Muscle layer of duodenum (tissue), 2 donors: ENCODE measurements at regions not wholly inside any gene's neighbourhood (a gene's known extent, or its start where the extent isn't known, plus 50 kb on each side); places are given as distances from the start of the nearest gene placed in this dataset.

Experiments
- H3K27ac ChIP-seq: one replicate; pipeline ENCODE4 v1.7.0; 2013; ENCODE audit warnings: mild to moderate bottlenecking, low read length
- H3K27me3 ChIP-seq: one replicate; pipeline ENCODE4 v1.7.0; 2013; ENCODE audit warnings: low read depth, mild to moderate bottlenecking, control low read depth, low read length
- H3K36me3 ChIP-seq, 2 donors: one replicate each; pipeline ENCODE4 v1.7.0; 2013; ENCODE audit warnings: low read length in 2 of 2, control low read depth in 1 of 2, mild to moderate bottlenecking in 1 of 2; ENCODE audit not compliant: insufficient read depth in 2 of 2, control insufficient read depth in 1 of 2
- H3K4me1 ChIP-seq, 2 donors: one replicate each; pipeline ENCODE4 v1.7.0; 2013; ENCODE audit warnings: low read length in 2 of 2, mild to moderate bottlenecking in 2 of 2, control low read depth in 1 of 2, moderate library complexity in 1 of 2; ENCODE audit not compliant: insufficient read depth in 2 of 2, control insufficient read depth in 1 of 2
- H3K4me3 ChIP-seq, 2 donors: one replicate each; pipeline ENCODE4 v1.7.0; 2013; ENCODE audit warnings: low read length in 2 of 2, low read depth in 1 of 2, mild to moderate bottlenecking in 1 of 2
- H3K9me3 ChIP-seq, 2 donors: one replicate each; pipeline ENCODE4 v1.7.0; 2013; ENCODE audit warnings: low read length in 2 of 2, control low read depth in 1 of 2, mild to moderate bottlenecking in 1 of 2; ENCODE audit not compliant: control insufficient read depth in 1 of 2
- donor health status: healthy.

- no peaks in the 10 kb centered on the region for H3K36me3 ChIP-seq
- H3K9me3 ChIP-seq: peaks cover 0 to 8% of the 10 kb centered on the region in 2 donors
- no peaks in the 10 kb centered on the region for H3K4me1 ChIP-seq
- no peak overlapping the region for H3K27ac ChIP-seq
- no peaks in the 10 kb centered on the region for H3K27me3 ChIP-seq
- no peak overlapping the region for H3K4me3 ChIP-seq
These were observed 114.2 kb upstream of the MAN2A1 start for GRCh38 chr5:109575506-109575905.

GRCh38 chr5:109574985-109575384 lies 114.7 kb upstream of the MAN2A1 start:
- Histone ChIP-seq H3K27me3 (no peaks in the 10 kb centered on the region), H3K4me1 (no peaks in the 10 kb centered on the region), H3K36me3 (no peaks in the 10 kb centered on the region), H3K9me3 (peaks cover 0 to 8% of the 10 kb centered on the region in 2 donors), H3K4me3 (no peak overlapping the region), H3K27ac (no peak overlapping the region)

GRCh38 chr5:109573766-109574165 lies 116.0 kb upstream of the MAN2A1 start:
- no peak overlapping the region for H3K4me3 ChIP-seq
- H3K36me3 ChIP-seq: no peaks in the 10 kb centered on the region
- H3K27ac ChIP-seq: no peak overlapping the region
- no peaks in the 10 kb centered on the region for H3K27me3 ChIP-seq
- H3K4me1 ChIP-seq: no peaks in the 10 kb centered on the region
- peaks cover 0 to 8% of the 10 kb centered on the region in 2 donors for H3K9me3 ChIP-seq

GRCh38 chr5:109573256-109573655 lies 116.5 kb upstream of the MAN2A1 start:
- Histone ChIP-seq H3K4me3 (no peak overlapping the region), H3K4me1 (no peaks in the 10 kb centered on the region), H3K36me3 (no peaks in the 10 kb centered on the region), H3K27me3 (no peaks in the 10 kb centered on the region), H3K9me3 (peaks cover 0 to 8% of the 10 kb centered on the region in 2 donors), H3K27ac (no peak overlapping the region)

- no peaks in the 10 kb centered on the region for H3K36me3 ChIP-seq
These were observed 117.9 kb upstream of the MAN2A1 start for GRCh38 chr5:109571785-109572184.

GRCh38 chr5:109570362-109570874 lies 119.3 kb upstream of the MAN2A1 start:
- no peaks in the 10 kb centered on the region for H3K36me3 ChIP-seq

More at GRCh38 chr5:109571785-109572184, 117.9 kb upstream of the MAN2A1 start:
- H3K27me3 ChIP-seq: no peaks in the 10 kb centered on the region
- no peak overlapping the region for H3K4me3 ChIP-seq
- H3K9me3 ChIP-seq: peaks cover 0 to 8% of the 10 kb centered on the region in 2 donors
- H3K27ac ChIP-seq: no peak overlapping the region
- no peaks in the 10 kb centered on the region for H3K4me1 ChIP-seq

GRCh38 chr5:109567374-109568044 lies 122.2 kb upstream of the MAN2A1 start:
- Histone ChIP-seq H3K27me3 (no peaks in the 10 kb centered on the region), H3K4me1 (peaks cover 0 to 1% of the 10 kb centered on the region in 2 donors), H3K36me3 (no peaks in the 10 kb centered on the region), H3K9me3 (no peaks in the 10 kb centered on the region), H3K27ac (no peak overlapping the region), H3K4me3 (no peak overlapping the region)

More at GRCh38 chr5:109570362-109570874, 119.3 kb upstream of the MAN2A1 start:
- peaks cover 0 to 2% of the 10 kb centered on the region in 2 donors for H3K9me3 ChIP-seq
- no peak overlapping the region for H3K27ac ChIP-seq
- no peaks in the 10 kb centered on the region for H3K4me1 ChIP-seq
- no peaks in the 10 kb centered on the region for H3K27me3 ChIP-seq
- no peak overlapping the region for H3K4me3 ChIP-seq

- Histone ChIP-seq H3K27me3 (no peaks in the 10 kb centered on the region), H3K4me3 (no peak overlapping the region), H3K27ac (no peak overlapping the region), H3K36me3 (no peaks in the 10 kb centered on the region), H3K9me3 (no peaks in the 10 kb centered on the region), H3K4me1 (peaks cover 0 to 7% of the 10 kb centered on the region in 2 donors)
These were observed 123.4 kb upstream of the MAN2A1 start for GRCh38 chr5:109566361-109566760.

- Histone ChIP-seq H3K27me3 (no peaks in the 10 kb centered on the region), H3K4me1 (peaks cover 0 to 7% of the 10 kb centered on the region in 2 donors), H3K27ac (no peak overlapping the region), H3K4me3 (no peak overlapping the region), H3K9me3 (no peaks in the 10 kb centered on the region), H3K36me3 (no peaks in the 10 kb centered on the region)
These were observed 126.0 kb upstream of the MAN2A1 start for GRCh38 chr5:109563739-109564138.

- no peak overlapping the region for H3K27ac ChIP-seq
- H3K36me3 ChIP-seq: no peaks in the 10 kb centered on the region
- no peak overlapping the region for H3K4me3 ChIP-seq
- H3K4me1 ChIP-seq: peaks cover 0 to 7% of the 10 kb centered on the region in 2 donors
- no peaks in the 10 kb centered on the region for H3K9me3 ChIP-seq
- H3K27me3 ChIP-seq: no peaks in the 10 kb centered on the region
These were observed 126.5 kb upstream of the MAN2A1 start for GRCh38 chr5:109563189-109563588.

GRCh38 chr5:109562441-109562840 lies 127.3 kb upstream of the MAN2A1 start:
- Histone ChIP-seq H3K9me3 (no peaks in the 10 kb centered on the region), H3K4me3 (no peak overlapping the region), H3K27me3 (no peaks in the 10 kb centered on the region), H3K4me1 (peaks cover 0 to 7% of the 10 kb centered on the region in 2 donors), H3K27ac (no peak overlapping the region), H3K36me3 (no peaks in the 10 kb centered on the region)

- Histone ChIP-seq H3K27me3 (no peaks in the 10 kb centered on the region), H3K9me3 (no peaks in the 10 kb centered on the region), H3K36me3 (no peaks in the 10 kb centered on the region), H3K4me3 (no peak overlapping the region), H3K4me1 (peaks cover 0 to 7% of the 10 kb centered on the region in 2 donors), H3K27ac (no peak overlapping the region)
These were observed 128.3 kb upstream of the MAN2A1 start for GRCh38 chr5:109561447-109561846.
